Jurkat, Clone E6-1 (cell line): ENCODE measurements at regions not wholly inside any gene's neighbourhood (a gene's known extent, or its start where the extent isn't known, plus 50 kb on each side); places are given as distances from the start of the nearest gene placed in this dataset.
A peak's percentile ranks its signal among the peaks of the same experiment; 100 is the strongest.

Experiments used
- DNase-seq: peaks from one replicate; pipeline ENCODE4 v3.0.0-alpha.2; 2011; ENCODE audit warnings: low read depth, low spot score
- H3K4me3 ChIP-seq: 2 replicates; pipeline ENCODE4 v1.5.1; 2011; ENCODE audit warnings: mild to moderate bottlenecking, low read length, control low read depth, moderate library complexity

GRCh38 chr7:10239695-10240345 lies 733.9 kb upstream of the PHF14 start:
- no peak overlapping the region for H3K4me3 ChIP-seq
- DNase-seq = no peak

GRCh38 chr7:10245406-10245805 lies 728.3 kb upstream of the PHF14 start:
- DNase-seq = no peak
- no peak overlapping the region for H3K4me3 ChIP-seq

- no peak for DNase-seq
- no peak overlapping the region for H3K4me3 ChIP-seq
These were observed 716.2 kb upstream of the PHF14 start for GRCh38 chr7:10257438-10257837.

GRCh38 chr7:10266976-10267375 lies 706.7 kb upstream of the PHF14 start:
- DNase-seq = no peak

GRCh38 chr7:10268034-10268433 lies 705.6 kb upstream of the PHF14 start:
- DNase-seq = no peak
- H3K4me3 ChIP-seq = no peak overlapping the region

More at GRCh38 chr7:10266976-10267375, 706.7 kb upstream of the PHF14 start:
- no peak overlapping the region for H3K4me3 ChIP-seq

GRCh38 chr7:10282909-10283308 lies 690.8 kb upstream of the PHF14 start:
- H3K4me3 ChIP-seq = no peak overlapping the region
- no peak for DNase-seq

- DNase-seq = no peak
- H3K4me3 ChIP-seq = no peak overlapping the region
These were observed 689.7 kb upstream of the PHF14 start for GRCh38 chr7:10284001-10284400.

GRCh38 chr7:10299384-10299783 lies 674.3 kb upstream of the PHF14 start:
- no peak for DNase-seq
- H3K4me3 ChIP-seq = no peak overlapping the region

- no peak for DNase-seq
- no peak overlapping the region for H3K4me3 ChIP-seq
These were observed 673.1 kb upstream of the PHF14 start for GRCh38 chr7:10300577-10300976.

GRCh38 chr7:10308276-10308675 lies 665.4 kb upstream of the PHF14 start:
- no peak for DNase-seq
- no peak overlapping the region for H3K4me3 ChIP-seq

GRCh38 chr7:10312942-10313341 lies 660.7 kb upstream of the PHF14 start:
- no peak for DNase-seq

GRCh38 chr7:10315881-10316280 lies 657.8 kb upstream of the PHF14 start:
- DNase-seq = no peak
- H3K4me3 ChIP-seq = no peak overlapping the region

More at GRCh38 chr7:10312942-10313341, 660.7 kb upstream of the PHF14 start:
- no peak overlapping the region for H3K4me3 ChIP-seq

- H3K4me3 ChIP-seq = no peak overlapping the region
- DNase-seq = no peak
These were observed 657.2 kb upstream of the PHF14 start for GRCh38 chr7:10316488-10316887.

- H3K4me3 ChIP-seq = no peak overlapping the region
- DNase-seq = no peak
These were observed 648.3 kb upstream of the PHF14 start for GRCh38 chr7:10325395-10325794.

GRCh38 chr7:10343108-10343507 lies 630.6 kb upstream of the PHF14 start:
- DNase-seq = no peak
- H3K4me3 ChIP-seq = no peak overlapping the region

- no peak overlapping the region for H3K4me3 ChIP-seq
- DNase-seq = no peak
These were observed 627.6 kb upstream of the PHF14 start for GRCh38 chr7:10346032-10346431.

GRCh38 chr7:10355816-10356215 lies 617.9 kb upstream of the PHF14 start:
- no peak for DNase-seq
- no peak overlapping the region for H3K4me3 ChIP-seq

GRCh38 chr7:10360050-10360449 lies 613.6 kb upstream of the PHF14 start:
- H3K4me3 ChIP-seq = no peak overlapping the region
- DNase-seq = no peak

GRCh38 chr7:10401793-10402192 lies 571.9 kb upstream of the PHF14 start:
- no peak overlapping the region for H3K4me3 ChIP-seq
- no peak for DNase-seq

- DNase-seq = peak; percentile 36
- no peak overlapping the region for H3K4me3 ChIP-seq
These were observed 561.2 kb upstream of the PHF14 start for GRCh38 chr7:10412422-10413019.

GRCh38 chr7:10418985-10419384 lies 554.7 kb upstream of the PHF14 start:
- no peak for DNase-seq
- no peak overlapping the region for H3K4me3 ChIP-seq
